ENCODE measurements at regions not wholly inside any gene's neighbourhood (a gene's known extent, or its start where the extent isn't known, plus 50 kb on each side); places are given as distances from the start of the nearest gene placed in this dataset.

- no peak overlapping the region for H3K4me3 Mint-ChIP-seq
- TF ChIP-seq, protein P1, sequence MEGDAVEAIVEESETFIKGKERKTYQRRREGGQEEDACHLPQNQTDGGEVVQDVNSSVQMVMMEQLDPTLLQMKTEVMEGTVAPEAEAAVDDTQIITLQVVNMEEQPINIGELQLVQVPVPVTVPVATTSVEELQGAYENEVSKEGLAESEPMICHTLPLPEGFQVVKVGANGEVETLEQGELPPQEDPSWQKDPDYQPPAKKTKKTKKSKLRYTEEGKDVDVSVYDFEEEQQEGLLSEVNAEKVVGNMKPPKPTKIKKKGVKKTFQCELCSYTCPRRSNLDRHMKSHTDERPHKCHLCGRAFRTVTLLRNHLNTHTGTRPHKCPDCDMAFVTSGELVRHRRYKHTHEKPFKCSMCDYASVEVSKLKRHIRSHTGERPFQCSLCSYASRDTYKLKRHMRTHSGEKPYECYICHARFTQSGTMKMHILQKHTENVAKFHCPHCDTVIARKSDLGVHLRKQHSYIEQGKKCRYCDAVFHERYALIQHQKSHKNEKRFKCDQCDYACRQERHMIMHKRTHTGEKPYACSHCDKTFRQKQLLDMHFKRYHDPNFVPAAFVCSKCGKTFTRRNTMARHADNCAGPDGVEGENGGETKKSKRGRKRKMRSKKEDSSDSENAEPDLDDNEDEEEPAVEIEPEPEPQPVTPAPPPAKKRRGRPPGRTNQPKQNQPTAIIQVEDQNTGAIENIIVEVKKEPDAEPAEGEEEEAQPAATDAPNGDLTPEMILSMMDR (IDR thresholded peaks at IDR 0.05): no peak
- no peaks in the 10 kb centered on the region for H3K36me3 Mint-ChIP-seq (ENCODE audit: low read depth)
- no peak overlapping the region for H3K27ac Mint-ChIP-seq
- H3K27me3 Mint-ChIP-seq (ENCODE audit: low read depth, poor library complexity): peaks cover under 1% of the 10 kb centered on the region
- peaks cover 28% of the 10 kb centered on the region for H3K9me3 Mint-ChIP-seq
- H3K4me1 Mint-ChIP-seq: no peaks in the 10 kb centered on the region
- no peak for DNase-seq
These were observed 445.0 kb downstream of the CDH26 start for GRCh38 chr20:60403105-60403741.

- TF ChIP-seq, protein P1 (IDR thresholded peaks at IDR 0.05): no peak
- no peak for DNase-seq
- H3K36me3 Mint-ChIP-seq (ENCODE audit: low read depth): no peaks in the 10 kb centered on the region
- no peaks in the 10 kb centered on the region for H3K4me1 Mint-ChIP-seq
- H3K4me3 Mint-ChIP-seq: no peak overlapping the region
- H3K27ac Mint-ChIP-seq: no peak overlapping the region
- peaks cover 28% of the 10 kb centered on the region for H3K9me3 Mint-ChIP-seq
- peaks cover 2% of the 10 kb centered on the region for H3K27me3 Mint-ChIP-seq (ENCODE audit: low read depth, poor library complexity)
These were observed 449.0 kb downstream of the CDH26 start for GRCh38 chr20:60407011-60407771.

DNA sequence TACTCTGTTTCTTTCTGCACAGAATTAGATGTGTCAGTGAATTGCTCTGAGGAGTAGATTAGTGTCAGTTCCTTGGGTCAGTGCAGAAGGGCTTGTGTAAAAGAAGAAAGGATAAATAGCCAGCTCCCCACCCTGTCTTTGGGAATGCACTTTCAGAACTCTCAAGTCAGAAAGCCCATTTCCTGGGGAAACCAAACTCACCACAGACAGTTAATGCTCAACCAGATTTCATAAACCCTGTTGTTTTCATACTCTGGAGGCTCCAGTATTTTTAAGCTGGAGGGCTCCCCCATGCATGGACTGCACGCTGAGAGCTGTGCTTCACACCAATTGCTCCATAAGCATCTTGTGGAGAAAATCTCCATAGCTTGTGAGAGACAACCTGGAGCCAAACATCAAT lies 449.7 kb downstream of the CDH26 start:
- Mint-ChIP-seq H3K9me3 (peaks cover 28% of the 10 kb centered on the region), H3K4me1 (no peaks in the 10 kb centered on the region), H3K27ac (no peak overlapping the region), H3K27me3 (ENCODE audit: low read depth, poor library complexity) (peaks cover 6% of the 10 kb centered on the region), H3K4me3 (no peak overlapping the region), H3K36me3 (ENCODE audit: low read depth) (no peaks in the 10 kb centered on the region)
- DNase-seq: no peak
- TF ChIP-seq, protein P1 (IDR thresholded peaks at IDR 0.05): no peak

DNA sequence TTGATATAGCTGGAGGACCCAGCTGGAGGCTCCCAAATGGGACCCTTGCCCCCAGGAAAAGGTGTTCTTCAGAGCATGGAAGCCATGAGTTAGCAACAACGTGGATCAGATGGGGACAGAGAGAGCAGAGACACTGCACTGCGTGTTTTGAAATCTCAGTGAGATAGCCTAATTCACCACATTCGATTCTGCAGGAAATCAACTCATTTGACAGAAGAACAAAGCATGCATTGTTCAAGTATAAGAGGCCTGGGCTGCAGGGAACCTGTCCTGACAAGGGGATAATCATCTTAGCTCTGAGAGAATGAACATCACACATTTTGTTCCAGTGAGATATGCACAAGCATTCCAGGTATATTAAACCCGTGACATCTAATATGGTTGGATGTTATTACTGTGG lies 450.2 kb downstream of the CDH26 start:
- H3K4me3 Mint-ChIP-seq: no peak overlapping the region
- peaks cover 28% of the 10 kb centered on the region for H3K9me3 Mint-ChIP-seq
- H3K27ac Mint-ChIP-seq: no peak overlapping the region
- no peaks in the 10 kb centered on the region for H3K4me1 Mint-ChIP-seq
- TF ChIP-seq, protein P1 (IDR thresholded peaks at IDR 0.05): no peak
- no peaks in the 10 kb centered on the region for H3K36me3 Mint-ChIP-seq (ENCODE audit: low read depth)
- no peak for DNase-seq
- peaks cover 8% of the 10 kb centered on the region for H3K27me3 Mint-ChIP-seq (ENCODE audit: low read depth, poor library complexity)

DNA sequence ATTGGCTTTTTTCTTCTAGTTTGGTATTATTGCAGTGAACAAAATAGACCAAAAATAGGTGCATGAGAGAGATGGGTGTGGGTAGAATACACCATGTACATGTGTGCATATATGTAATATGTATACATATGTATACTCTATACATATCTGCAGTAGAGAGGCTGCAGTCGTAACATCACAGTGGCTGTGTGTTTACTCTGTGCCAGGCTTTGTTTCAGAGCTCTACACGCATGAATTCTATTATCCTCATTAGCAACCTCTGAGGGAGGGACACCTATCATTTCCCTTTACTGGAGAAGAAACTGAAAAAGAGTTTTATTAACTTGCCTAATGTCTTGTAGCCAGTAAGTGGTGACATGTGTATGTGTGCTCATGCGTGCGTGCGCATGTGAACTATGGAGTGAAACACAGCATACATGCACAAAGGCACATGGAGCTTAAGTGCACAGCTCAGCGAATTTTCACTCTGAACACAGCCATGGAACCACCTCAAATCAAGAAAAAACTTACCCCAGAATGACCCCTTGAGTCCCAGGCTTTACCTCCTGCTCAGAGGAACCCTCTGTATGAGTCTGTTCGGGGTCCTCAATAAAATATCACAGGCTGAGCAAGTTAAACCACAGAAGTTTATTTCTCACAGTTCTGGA lies 452.5 kb downstream of the CDH26 start:
- TF ChIP-seq, protein P1 (IDR thresholded peaks at IDR 0.05): no peak
- Mint-ChIP-seq H3K4me3 (no peak overlapping the region), H3K36me3 (ENCODE audit: low read depth) (no peaks in the 10 kb centered on the region), H3K27ac (no peak overlapping the region), H3K4me1 (no peaks in the 10 kb centered on the region), H3K27me3 (ENCODE audit: low read depth, poor library complexity) (peaks cover 8% of the 10 kb centered on the region), H3K9me3 (peaks cover 28% of the 10 kb centered on the region)
- no peak for DNase-seq
